Embryonic facial prominence (tissue), 1 donor: ENCODE measurements at regions not wholly inside any gene's neighbourhood (a gene's known extent, or its start where the extent isn't known, plus 50 kb on each side); places are given as distances from the start of the nearest gene placed in this dataset.

Experiments used
- DNase-seq: peaks from one replicate; pipeline ENCODE4 v3.0.0-alpha.2; 2016; ENCODE audit errors: extremely low spot score

GRCh38 chr6:167565884-167566599 is 241.2 kb downstream of the TTLL2 start:
- no peak for DNase-seq

- no peak for DNase-seq
These were observed 241.8 kb downstream of the TTLL2 start for GRCh38 chr6:167566711-167567141.

DNA sequence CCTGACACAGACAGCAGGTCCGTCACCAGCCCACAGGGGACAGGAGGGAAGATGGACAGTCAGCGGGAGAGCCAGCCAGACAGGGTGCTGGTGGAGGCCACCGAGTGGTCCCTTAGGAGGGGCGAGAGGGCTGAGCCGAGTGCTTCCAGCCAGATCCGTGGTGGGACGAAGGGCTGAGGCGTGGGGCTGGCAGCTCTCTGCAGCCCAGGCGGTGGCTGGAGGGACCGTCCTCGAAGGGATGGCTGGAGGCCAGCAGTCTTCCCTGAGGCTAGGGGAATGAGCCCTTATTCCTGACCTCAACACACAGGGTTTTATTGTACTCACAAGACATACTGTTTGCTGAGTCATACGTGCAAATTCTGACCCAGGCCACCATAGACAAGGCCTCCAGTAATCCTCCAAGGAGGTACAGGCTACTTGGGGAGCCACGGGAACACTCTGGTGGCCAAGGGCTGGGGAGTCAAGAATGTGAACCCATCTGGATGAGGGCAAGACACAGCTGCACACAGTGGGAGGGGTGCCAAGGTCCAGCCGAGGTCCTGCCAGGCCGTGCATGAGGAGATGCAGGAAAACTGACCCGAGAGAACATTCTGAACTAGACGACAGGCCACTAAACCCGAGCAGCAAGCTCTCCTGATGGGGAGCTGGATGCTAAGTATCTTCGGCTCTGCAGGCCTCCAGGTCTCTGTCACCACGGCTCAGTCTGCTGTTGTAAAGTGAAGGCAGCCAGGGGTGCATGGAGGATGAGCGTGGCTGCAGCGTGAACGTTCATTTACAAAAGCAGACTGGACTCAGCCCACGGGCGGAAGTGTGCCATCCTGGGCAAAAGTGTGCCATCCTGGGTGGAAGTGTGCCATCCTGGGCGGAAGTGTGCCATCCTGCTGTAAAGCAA is 242.5 kb downstream of the TTLL2 start:
- no peak for DNase-seq

GRCh38 chr6:167568407-167569024 is 243.6 kb downstream of the TTLL2 start:
- no peak for DNase-seq

DNA sequence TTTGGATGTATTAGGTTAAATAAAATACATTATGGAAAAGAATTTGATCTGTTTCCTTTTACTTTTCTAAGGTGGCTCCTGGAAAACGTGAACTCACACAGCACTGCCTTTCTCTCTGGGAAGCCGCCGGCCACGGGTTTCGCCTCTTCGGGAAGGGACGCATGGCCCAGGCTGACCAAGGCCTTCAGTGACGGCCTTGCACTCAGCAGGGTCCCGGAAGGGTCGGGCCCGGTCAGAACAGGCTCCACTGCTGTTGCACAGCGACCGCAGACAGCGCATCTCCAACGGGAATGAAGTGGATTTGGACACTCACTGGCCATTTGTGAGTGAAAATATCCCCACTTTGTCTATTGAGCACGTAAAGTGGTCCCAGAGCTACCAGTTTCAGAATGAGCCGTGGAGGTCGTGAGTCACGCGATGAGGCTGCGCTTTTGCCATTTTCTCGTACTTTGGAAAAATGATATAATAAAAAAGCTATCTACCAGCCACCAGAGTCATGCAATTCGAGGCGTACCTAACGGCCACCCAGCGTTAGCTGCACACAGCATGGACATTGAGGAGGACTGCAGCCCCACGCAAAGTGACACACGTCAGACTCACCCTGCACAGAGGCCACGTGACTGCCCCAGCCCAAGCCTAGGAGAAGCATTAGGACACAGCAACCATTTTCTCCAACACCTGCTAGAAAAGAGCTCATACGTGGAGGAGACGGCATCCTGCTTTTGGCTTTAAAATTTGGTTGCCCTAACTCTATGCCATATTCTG is 244.3 kb downstream of the TTLL2 start:
- no peak for DNase-seq

DNA sequence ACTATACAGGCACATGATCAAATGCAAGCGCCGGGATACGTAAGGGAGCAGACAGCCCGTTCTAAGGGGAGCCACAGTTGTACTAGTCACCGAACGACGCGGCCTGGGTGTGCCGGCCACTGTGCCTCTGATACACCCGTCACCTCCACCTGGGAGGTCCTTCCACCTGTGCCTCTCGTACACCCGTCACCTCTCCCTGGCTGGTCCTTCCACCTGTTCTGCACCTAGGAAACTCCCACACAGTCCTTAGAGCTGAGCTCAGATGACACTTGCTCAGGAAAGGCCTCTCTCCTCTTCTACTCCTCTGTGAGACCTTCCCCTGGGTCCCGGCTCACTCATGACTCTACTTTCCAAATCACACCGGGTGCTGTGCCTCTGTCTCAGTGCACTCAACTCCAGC is 245.0 kb downstream of the TTLL2 start:
- DNase-seq, result no peak

GRCh38 chr6:167570460-167571400 is 245.8 kb downstream of the TTLL2 start:
- DNase-seq, result no peak

- no peak for DNase-seq
These were observed 246.7 kb downstream of the TTLL2 start for GRCh38 chr6:167571550-167571949.

GRCh38 chr6:167572106-167572505 is 247.2 kb downstream of the TTLL2 start:
- DNase-seq, result no peak

DNA sequence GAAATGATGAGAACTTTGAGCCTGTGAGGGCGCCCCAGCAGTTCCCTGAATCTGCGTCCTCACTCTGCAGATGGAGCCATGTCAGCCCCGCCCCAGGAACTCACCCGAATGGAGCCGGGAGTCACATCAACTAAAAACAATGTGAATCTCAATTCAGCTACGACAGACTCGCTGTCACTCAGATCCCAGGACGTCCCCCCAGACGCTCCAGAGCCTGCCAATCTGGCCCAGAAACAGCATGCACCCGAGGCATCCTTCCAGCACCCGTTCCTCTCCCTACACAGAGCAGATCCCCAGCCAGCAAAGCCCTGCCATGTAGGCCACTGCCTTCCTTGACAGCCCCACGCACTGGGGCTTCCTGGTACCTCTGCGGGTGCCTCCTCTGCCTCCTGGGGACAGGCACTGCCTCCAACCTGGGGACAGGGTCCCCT is 248.0 kb downstream of the TTLL2 start:
- DNase-seq, result no peak

- DNase-seq, result peak; percentile 78
These were observed 248.8 kb downstream of the TTLL2 start for GRCh38 chr6:167573461-167574215.

GRCh38 chr6:167574431-167575151 is 249.7 kb downstream of the TTLL2 start:
- no peak for DNase-seq

DNA sequence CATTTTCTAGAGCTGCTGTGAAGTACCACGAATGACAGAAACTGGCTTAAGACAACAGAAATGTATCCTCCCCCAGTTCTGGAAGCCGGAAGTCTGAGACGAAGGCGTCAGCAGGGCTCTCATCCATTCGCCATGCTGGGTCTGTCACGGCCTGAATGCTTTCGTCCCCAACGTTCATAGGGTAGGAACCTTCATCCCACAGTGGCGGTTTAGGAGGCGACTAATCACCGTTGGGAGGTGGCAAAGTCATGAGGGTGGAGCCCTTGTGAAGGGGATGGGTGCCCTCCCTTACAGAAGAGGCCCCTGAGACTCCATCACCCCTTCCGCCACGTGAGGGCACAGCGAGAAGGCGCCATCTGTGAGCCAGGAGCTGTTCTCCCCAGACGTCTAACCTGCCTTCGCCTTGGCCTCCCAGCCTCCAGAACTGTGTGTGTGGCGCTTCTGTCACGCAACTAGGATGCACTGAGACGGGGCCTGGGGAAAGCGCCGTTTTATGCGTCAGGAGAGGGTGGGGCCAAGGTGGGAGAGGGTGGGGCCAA is 250.3 kb downstream of the TTLL2 start:
- DNase-seq, result no peak

DNA sequence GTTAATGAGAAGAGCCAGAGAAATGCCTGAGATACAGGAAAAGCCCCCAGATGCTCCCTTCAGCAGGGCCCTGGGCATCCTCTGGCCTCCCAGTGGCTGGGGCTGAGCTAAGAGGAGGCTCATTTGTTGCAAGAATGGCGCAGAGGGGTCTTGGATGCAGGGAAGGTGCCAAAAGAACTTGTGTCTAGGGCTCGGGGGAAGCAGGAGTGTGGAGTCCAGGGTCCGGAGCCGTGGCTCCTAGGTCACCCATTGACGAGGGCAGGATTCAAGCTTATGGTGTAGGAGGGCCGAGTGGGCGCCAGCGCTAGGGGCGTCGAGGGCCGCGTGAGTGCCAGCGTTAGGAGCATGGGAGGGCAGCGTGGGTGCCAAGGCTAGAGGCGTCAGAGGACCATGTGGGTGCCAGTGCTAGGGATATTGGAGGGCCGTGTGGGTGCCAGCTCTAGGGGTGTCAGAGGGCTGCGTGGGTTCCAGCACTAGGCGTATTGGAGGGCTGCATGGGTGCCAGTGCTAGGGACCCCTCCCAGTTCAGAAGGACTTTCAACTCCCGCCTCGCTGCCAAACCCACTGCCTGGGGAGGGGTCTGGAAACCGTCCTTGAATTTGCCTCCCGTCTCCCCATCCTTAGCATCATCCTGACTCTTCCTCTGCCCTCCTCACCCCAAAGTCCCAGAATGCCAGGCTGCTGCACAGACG is 250.5 kb upstream of the AFDN start:
- DNase-seq, result no peak

DNA sequence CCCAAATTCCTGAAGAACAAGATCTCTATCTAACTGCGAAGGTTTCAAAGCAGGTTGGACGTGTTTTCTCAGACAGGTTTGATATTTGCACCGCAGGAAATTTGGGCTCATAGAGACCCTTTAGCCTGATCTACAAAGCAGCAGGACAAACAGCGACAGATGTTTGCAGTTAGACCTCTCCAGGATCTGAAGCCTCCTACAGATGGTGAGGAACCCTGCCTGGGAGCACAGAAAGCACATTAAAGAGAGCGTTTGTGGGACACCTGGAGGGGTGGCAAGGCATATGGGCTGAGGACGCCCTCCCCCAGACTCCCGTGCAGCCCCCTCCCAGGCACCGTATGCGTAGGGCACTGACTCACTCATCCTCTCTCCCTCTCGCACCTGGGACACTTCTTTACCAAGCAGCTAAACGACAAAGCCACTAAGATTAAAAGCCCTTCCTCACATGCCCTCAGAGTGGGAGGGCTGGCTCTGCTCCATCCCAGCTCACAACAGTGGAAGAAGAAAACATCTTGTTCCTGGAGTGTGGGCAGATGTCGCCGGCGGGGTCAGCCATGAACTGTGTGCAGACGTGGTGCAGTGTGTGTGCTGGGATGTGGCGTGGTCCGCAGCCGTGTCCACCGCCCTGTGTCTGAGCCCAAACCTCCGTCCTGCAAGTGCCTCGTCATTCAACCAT is 249.7 kb upstream of the AFDN start:
- no peak for DNase-seq

DNA sequence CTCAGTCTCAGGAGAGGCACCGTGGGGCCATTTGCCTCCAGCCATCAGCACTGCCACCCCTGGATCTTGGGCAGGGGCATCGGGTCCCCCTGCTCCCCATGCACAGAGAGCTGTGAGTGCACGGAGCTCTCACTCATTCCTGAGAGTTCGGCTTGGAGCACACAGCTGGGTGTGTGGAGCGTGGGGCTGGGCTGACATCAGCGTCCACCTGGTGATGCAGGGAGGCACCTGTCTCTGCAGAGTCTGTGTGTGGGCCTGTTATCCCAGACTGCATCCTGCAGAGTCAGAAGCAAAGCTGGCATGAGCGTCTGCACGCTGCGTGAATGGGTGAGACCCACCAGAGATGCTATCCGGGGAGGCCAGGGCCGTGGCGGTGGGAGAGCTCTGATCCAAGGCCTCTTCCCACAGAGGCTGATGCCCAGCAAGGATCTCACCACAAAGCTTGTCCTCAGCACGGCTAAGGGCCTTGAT is 248.8 kb upstream of the AFDN start:
- no peak for DNase-seq

DNA sequence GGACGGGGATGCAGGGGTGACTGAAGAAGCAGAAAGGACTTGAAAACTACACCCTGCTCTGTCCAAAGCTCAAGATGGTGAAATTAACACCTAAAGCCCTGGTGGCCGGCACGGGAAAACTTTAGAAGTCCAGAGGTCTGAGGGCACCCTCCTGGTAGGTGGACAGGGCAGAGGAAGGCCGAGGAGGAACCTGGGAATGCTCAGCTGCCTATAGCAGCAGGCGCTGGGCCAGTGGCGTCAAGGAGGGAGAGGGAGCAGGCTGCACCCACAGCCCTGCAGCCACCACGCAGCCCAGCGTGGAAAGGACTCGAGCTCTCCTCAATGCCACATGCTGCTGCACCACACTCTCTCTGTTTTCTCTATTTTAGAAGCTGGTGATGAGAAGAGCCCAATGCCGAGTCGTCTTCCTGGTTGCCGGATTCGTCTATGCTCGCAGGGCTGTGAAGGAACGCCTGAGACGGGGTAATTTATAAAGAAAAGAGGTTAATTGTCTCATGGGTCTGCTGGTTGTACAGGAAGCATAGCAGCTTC is 248.3 kb upstream of the AFDN start:
- no peak for DNase-seq
